OCI-LY7 (cell line): ENCODE measurements at regions not wholly inside any gene's neighbourhood (a gene's known extent, or its start where the extent isn't known, plus 50 kb on each side); places are given as distances from the start of the nearest gene placed in this dataset.

Source experiments
- BruUV-seq: library from RNA; stranded (reverse); fragments of 400-500 nt; replicated peaks from 2 replicates; lab custom pipeline; 2021; lab: Mats Ljungman, UMichigan
- CTCF ChIA-PET: fragments of 300-600 bp; sonication (Branson Sonifier 250); formaldehyde crosslinking; loops from one replicate; lab custom pipeline; 2022; ENCODE audit warnings: antibody characterized with exemption; ENCODE audit not compliant: unreplicated experiment; lab: Charles Lee
- POLR2A ChIA-PET: fragments of 300-600 bp; sonication (Branson Sonifier 250); formaldehyde crosslinking; loops from one replicate; lab custom pipeline; 2022; ENCODE audit warnings: antibody characterized with exemption; lab: Charles Lee
- DNase-seq: peaks from one replicate; pipeline ENCODE4 v3.0.0-alpha.2; 2015; ENCODE audit warnings: low spot score
- H2AFZ ChIP-seq: fragments of 200-600 bp; sonication (generic), shearing (Covaris generic); 2 replicates; pipeline ENCODE4 v1.6.1; 2014; ENCODE audit warnings: mild to moderate bottlenecking, antibody characterized with exemption, low read length, moderate library complexity
- H3K27ac ChIP-seq: fragments of 200-600 bp; sonication (generic); 2 replicates; pipeline ENCODE4 v1.5.1; 2014; ENCODE audit warnings: mixed run types, low read depth, mild to moderate bottlenecking, moderate library complexity, low read length, inconsistent platforms; ENCODE audit not compliant: poor library complexity, severe bottlenecking
- H3K36me3 ChIP-seq: fragments of 200-600 bp; sonication (generic); 2 replicates; pipeline ENCODE4 v1.6.1; 2014; ENCODE audit warnings: mild to moderate bottlenecking, antibody characterized with exemption, low read length, moderate library complexity, mixed read lengths; ENCODE audit not compliant: insufficient read depth
- H3K4me1 ChIP-seq: fragments of 200-600 bp; sonication (generic); 2 replicates; pipeline ENCODE4 v1.5.1; 2014; ENCODE audit warnings: mild to moderate bottlenecking, low read length; ENCODE audit not compliant: insufficient read depth, poor library complexity, severe bottlenecking
- H3K4me2 ChIP-seq: fragments of 200-600 bp; sonication (generic); 2 replicates; pipeline ENCODE4 v1.6.1; 2014; ENCODE audit warnings: mild to moderate bottlenecking, low read length
- H3K4me3 ChIP-seq: fragments of 200-600 bp; sonication (generic); 2 replicates; pipeline ENCODE4 v1.5.1; 2014; ENCODE audit warnings: mild to moderate bottlenecking, low read depth, low read length; ENCODE audit not compliant: poor library complexity, severe bottlenecking
- H3K79me2 ChIP-seq: fragments of 200-600 bp; sonication (generic); 2 replicates; pipeline ENCODE4 v1.6.1; 2016; ENCODE audit warnings: low read depth, mild to moderate bottlenecking, low read length, moderate library complexity, mixed read lengths; ENCODE audit not compliant: insufficient read depth
- H3K9me2 ChIP-seq: fragments of 200-600 bp; sonication (generic); 2 replicates; pipeline ENCODE4 v1.6.1; 2016; ENCODE audit warnings: mild to moderate bottlenecking, low read length, mixed read lengths; ENCODE audit not compliant: insufficient read depth
- H3K9me3 ChIP-seq: fragments of 200-600 bp; sonication (generic); 2 replicates; pipeline ENCODE4 v1.6.1; 2014; ENCODE audit warnings: mild to moderate bottlenecking, mixed run types, low read length, mixed read lengths
- H4K20me1 ChIP-seq: fragments of 200-600 bp; sonication (generic); 2 replicates; pipeline ENCODE4 v1.6.1; 2014; ENCODE audit warnings: mild to moderate bottlenecking, antibody characterized with exemption, low read length, moderate library complexity, mixed read lengths; ENCODE audit not compliant: insufficient read depth
- CTCF ChIP-seq: fragments of 200-600 bp; sonication (generic); conservative IDR thresholded peaks from 2 replicates; pipeline ENCODE4 v1.5.1; 2014; ENCODE audit warnings: mild to moderate bottlenecking, antibody characterized with exemption, low read length, moderate library complexity, mixed read lengths
- EZH2phosphoT487 ChIP-seq: fragments of 200-600 bp; sonication (generic); IDR thresholded peaks from 2 replicates; pipeline ENCODE4 v1.6.1; 2018; ENCODE audit warnings: low read depth, borderline replicate concordance, mild to moderate bottlenecking, mixed run types, antibody characterized with exemption, low read length, moderate library complexity, mixed read lengths
- intact Hi-C: fragments of 100-400 bp; cut with micrococcal nuclease; formaldehyde crosslinking; loops from one replicate; pipeline ENCODE4 v1.10.0; 2022; ENCODE audit not compliant: unreplicated experiment

GRCh38 chr6:67889682-67889995 is 745.4 kb upstream of the ADGRB3 start:
- CTCF ChIA-PET, result no interaction called here
- no peaks in the 10 kb centered on the region for H4K20me1 ChIP-seq
- DNase-seq, result no peak
- intact Hi-C loops, result no loop called here
- H3K9me3 ChIP-seq, result no peaks in the 10 kb centered on the region
- TF ChIP-seq CTCF (no peak), EZH2phosphoT487 (no peak)
- no TSS peak for BruUV-seq
- peaks cover 9% of the 10 kb centered on the region for H3K4me1 ChIP-seq
- no peaks in the 10 kb centered on the region for H3K9me2 ChIP-seq
- H3K27ac ChIP-seq, result peak overlapping the region; percentile 34
- H2AFZ ChIP-seq, result peak overlapping the region; percentile 32
- H3K4me3 ChIP-seq, result no peak overlapping the region
- POLR2A ChIA-PET, result no interaction called here
- no peaks in the 10 kb centered on the region for H3K36me3 ChIP-seq
- no peaks in the 10 kb centered on the region for H3K79me2 ChIP-seq
- peak overlapping the region; percentile 23; the same call in 1 of the 2 replicates for H3K4me2 ChIP-seq

GRCh38 chr6:67888886-67889681 is 746.0 kb upstream of the ADGRB3 start:
- H3K36me3 ChIP-seq, result no peaks in the 10 kb centered on the region
- intact Hi-C loops, result no loop called here
- peak overlapping the region; percentile 34 for H3K27ac ChIP-seq
- peaks cover 9% of the 10 kb centered on the region for H3K4me1 ChIP-seq
- peak; percentile 58 for DNase-seq
- H3K79me2 ChIP-seq, result no peaks in the 10 kb centered on the region
- H3K9me2 ChIP-seq, result no peaks in the 10 kb centered on the region
- H3K9me3 ChIP-seq, result no peaks in the 10 kb centered on the region
- ChIA-PET POLR2A (no interaction called here), CTCF (no interaction called here)
- peak overlapping the region; percentile 23; the same call in 1 of the 2 replicates for H3K4me2 ChIP-seq
- H4K20me1 ChIP-seq, result no peaks in the 10 kb centered on the region
- peak overlapping the region; percentile 32 for H2AFZ ChIP-seq
- no peak overlapping the region for H3K4me3 ChIP-seq
- BruUV-seq, result no TSS peak
- TF ChIP-seq EZH2phosphoT487 (no peak), CTCF (no peak)

GRCh38 chr6:67888546-67888885 is 746.6 kb upstream of the ADGRB3 start:
- H3K4me2 ChIP-seq, result peak overlapping the region; percentile 23; the same call in 1 of the 2 replicates
- DNase-seq, result no peak
- no peak overlapping the region for H3K4me3 ChIP-seq
- H3K9me2 ChIP-seq, result no peaks in the 10 kb centered on the region
- POLR2A ChIA-PET, result no interaction called here
- BruUV-seq, result no TSS peak
- no peaks in the 10 kb centered on the region for H4K20me1 ChIP-seq
- H3K4me1 ChIP-seq, result peaks cover 9% of the 10 kb centered on the region
- H3K27ac ChIP-seq, result peak overlapping the region; percentile 34
- H2AFZ ChIP-seq, result no peak overlapping the region; the same call in 1 of the 2 replicates
- TF ChIP-seq EZH2phosphoT487, result no peak
- no peak for TF ChIP-seq CTCF
- H3K9me3 ChIP-seq, result no peaks in the 10 kb centered on the region
- CTCF ChIA-PET, result no interaction called here
- intact Hi-C loops, result no loop called here
- H3K36me3 ChIP-seq, result no peaks in the 10 kb centered on the region
- no peaks in the 10 kb centered on the region for H3K79me2 ChIP-seq
